CD14-positive monocyte (primary cell): ENCODE measurements at regions not wholly inside any gene's neighbourhood (a gene's known extent, or its start where the extent isn't known, plus 50 kb on each side); places are given as distances from the start of the nearest gene placed in this dataset.

Experiments used
- DNase-seq, 3 donors: peaks; one replicate each; pipeline ENCODE4 v3.0.0-alpha.2; 2011 to 2022
- H2AFZ ChIP-seq: 2 replicates; pipeline ENCODE4 v1.6.0; 2012; ENCODE audit warnings: mild to moderate bottlenecking, low read depth, low read length, inconsistent platforms; ENCODE audit not compliant: insufficient read depth, poor library complexity, severe bottlenecking
- H3K27ac ChIP-seq, 2 donors: 1 replicate in 1 of 2; 2 replicates in 1 of 2; pipeline ENCODE4 v1.5.1; 2012 to 2013; ENCODE audit warnings: low read length in 2 of 2, control low read depth in 1 of 2, inconsistent platforms in 1 of 2, low read depth in 1 of 2, mild to moderate bottlenecking in 1 of 2
- H3K27me3 ChIP-seq, 2 donors: one replicate each; pipeline versions ENCODE4 v1.6.0 to v1.6.1; 2011 to 2013; ENCODE audit warnings: low read length in 2 of 2; ENCODE audit not compliant: control insufficient read depth in 2 of 2, insufficient read depth in 2 of 2
- H3K36me3 ChIP-seq, 2 donors: replicated peaks in 1 of 2; 1 replicate in 1 of 2; 2 replicates in 1 of 2; pipeline versions ENCODE4 v1.5.1 to v1.6.1; 2012 to 2013; ENCODE audit warnings: low read length in 2 of 2, control low read depth in 1 of 2, inconsistent platforms in 1 of 2, mild to moderate bottlenecking in 1 of 2; ENCODE audit not compliant: insufficient read depth in 2 of 2, control insufficient read depth in 1 of 2
- H3K4me1 ChIP-seq, 2 donors: 1 replicate in 1 of 2; 2 replicates in 1 of 2; pipeline versions ENCODE4 v1.5.1 to v1.6.1; 2012 to 2013; ENCODE audit warnings: low read length in 2 of 2, control low read depth in 1 of 2, inconsistent platforms in 1 of 2, mild to moderate bottlenecking in 1 of 2, moderate library complexity in 1 of 2; ENCODE audit not compliant: insufficient read depth in 2 of 2, control insufficient read depth in 1 of 2
- H3K4me2 ChIP-seq: replicated peaks from 2 replicates; pipeline ENCODE3; 2012; ENCODE audit warnings: low read length, moderate library complexity, mild to moderate bottlenecking; ENCODE audit not compliant: poor library complexity, severe bottlenecking; ENCODE audit errors: extremely low read depth
- H3K4me3 ChIP-seq, 3 experiments: fragments of 200-600 bp in 1 of 3; sonication (generic) in 1 of 3; replicated peaks in 1 of 3; 1 replicate in 2 of 3; 2 replicates in 1 of 3; pipeline ENCODE4 v1.5.1; 2011 to 2013; ENCODE audit warnings: low read length in 3 of 3, mild to moderate bottlenecking in 3 of 3, control low read depth in 2 of 3, low read depth in 2 of 3, inconsistent platforms in 1 of 3, moderate library complexity in 1 of 3
- H3K79me2 ChIP-seq: 2 replicates; pipeline ENCODE4 v1.6.0; 2012; ENCODE audit warnings: mild to moderate bottlenecking, control low read depth, inconsistent platforms, low read length, moderate library complexity; ENCODE audit not compliant: insufficient read depth
- H3K9ac ChIP-seq: 2 replicates; pipeline ENCODE4 v1.6.0; 2017; ENCODE audit warnings: low read length, mild to moderate bottlenecking; ENCODE audit not compliant: insufficient read depth, poor library complexity, severe bottlenecking
- H3K9me3 ChIP-seq, 2 donors: replicated peaks in 1 of 2; 1 replicate in 1 of 2; 2 replicates in 1 of 2; pipeline versions ENCODE4 v1.5.1 to v1.6.1; 2012 to 2013; ENCODE audit warnings: low read length in 2 of 2, control low read depth in 1 of 2; ENCODE audit not compliant: control insufficient read depth in 1 of 2, insufficient read depth in 1 of 2
- H4K20me1 ChIP-seq: 2 replicates; pipeline ENCODE4 v1.6.0; 2012; ENCODE audit warnings: mild to moderate bottlenecking, low read length, control low read depth, moderate library complexity; ENCODE audit not compliant: insufficient read depth
- H3K27ac Mint-ChIP-seq, 7 donors: one replicate each; pipeline ENCODE4 v1.8.0; 2020; ENCODE audit warnings: mild to moderate bottlenecking in 7 of 7, mixed read lengths in 7 of 7, moderate library complexity in 6 of 7, inconsistent platforms in 2 of 7
- H3K27me3 Mint-ChIP-seq, 3 donors: one replicate each; pipeline ENCODE4 v1.8.0; 2021 to 2022; ENCODE audit warnings: low read depth in 3 of 3, mild to moderate bottlenecking in 3 of 3, mixed read lengths in 3 of 3, moderate library complexity in 3 of 3, inconsistent platforms in 1 of 3
- H3K36me3 Mint-ChIP-seq, 2 donors: one replicate each; pipeline ENCODE4 v1.8.0; 2020; ENCODE audit warnings: mixed read lengths in 2 of 2, inconsistent platforms in 1 of 2, mild to moderate bottlenecking in 1 of 2
- H3K4me1 Mint-ChIP-seq: one replicate; pipeline ENCODE4 v1.8.0; 2020; ENCODE audit warnings: mild to moderate bottlenecking, mixed read lengths
- H3K4me3 Mint-ChIP-seq, 2 donors: one replicate each; pipeline ENCODE4 v1.8.0; 2020; ENCODE audit warnings: mild to moderate bottlenecking in 2 of 2, mixed read lengths in 2 of 2, moderate library complexity in 1 of 2
- H3K9me3 Mint-ChIP-seq, 7 donors: one replicate each; pipeline ENCODE4 v1.8.0; 2020 to 2022; ENCODE audit warnings: mixed read lengths in 7 of 7, mild to moderate bottlenecking in 6 of 7, moderate library complexity in 6 of 7, inconsistent platforms in 2 of 7
- WGBS: methylation state at CpG from one replicate; pipeline ENCODE4 v1.1.5; 2013; ENCODE audit warnings: missing lambda C conversion rate; ENCODE audit not compliant: insufficient coverage; 5-methylcytosine and 5-hydroxymethylcytosine counted together
- intact Hi-C, 2 donors: fragments of 100-400 bp; cut with micrococcal nuclease; formaldehyde crosslinking; loops; one replicate each; pipeline versions ENCODE4 v1.15.0 to v1.15.1; 2023
- TF ChIP-seq, protein P1 (sequence below): fragments of 200-600 bp; IDR thresholded peaks from one replicate; pipeline ENCODE4 v1.8.0; 2022; ENCODE audit warnings: antibody characterized with exemption, mild to moderate bottlenecking

DNA sequence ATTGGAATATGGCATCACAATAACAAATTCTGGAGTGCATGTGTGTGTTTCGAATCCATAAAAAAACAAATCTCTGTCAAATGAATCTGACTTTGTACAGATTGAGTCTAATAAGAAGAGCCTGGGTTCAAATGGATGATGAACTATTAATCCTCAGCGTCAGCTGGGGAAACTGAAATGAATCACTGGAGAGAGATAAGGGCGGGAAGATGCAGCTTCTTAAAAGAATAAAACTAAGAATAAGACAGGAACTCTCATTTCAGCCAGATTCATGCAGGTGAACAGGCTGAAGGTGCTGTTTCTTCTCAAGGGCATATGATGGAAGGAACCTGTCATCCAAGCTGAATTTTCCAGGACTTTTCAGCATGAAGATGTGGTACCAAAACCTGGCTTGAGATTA, 202.6 kb upstream of the TRIB2 start:
- Histone ChIP-seq H3K4me1 (peaks cover 0 to 5% of the 10 kb centered on the region in 2 donors), H4K20me1 (no peaks in the 10 kb centered on the region), H2AFZ (no peak overlapping the region), H3K27me3 (no peaks in the 10 kb centered on the region), H3K79me2 (no peaks in the 10 kb centered on the region), H3K27ac (no peak overlapping the region), H3K4me3 (no peak overlapping the region), H3K9ac (no peak overlapping the region), H3K36me3 (no peaks in the 10 kb centered on the region), H3K9me3 (no peaks in the 10 kb centered on the region), H3K4me2 (no peak overlapping the region)
- no peak for DNase-seq
- 100% methylated on average over 1 of the region's 3 CpGs for WGBS
- Mint-ChIP-seq H3K4me1 (peaks cover 6% of the 10 kb centered on the region), H3K9me3 (peaks cover 0 to 6% (median 4%) of the 10 kb centered on the region in 7 donors), H3K36me3 (no peaks in the 10 kb centered on the region), H3K27me3 (peaks cover 0 to 4% (median 1%) of the 10 kb centered on the region in 3 donors), H3K4me3 (no peak overlapping the region), H3K27ac (no peak overlapping the region)
- TF ChIP-seq, protein P1, sequence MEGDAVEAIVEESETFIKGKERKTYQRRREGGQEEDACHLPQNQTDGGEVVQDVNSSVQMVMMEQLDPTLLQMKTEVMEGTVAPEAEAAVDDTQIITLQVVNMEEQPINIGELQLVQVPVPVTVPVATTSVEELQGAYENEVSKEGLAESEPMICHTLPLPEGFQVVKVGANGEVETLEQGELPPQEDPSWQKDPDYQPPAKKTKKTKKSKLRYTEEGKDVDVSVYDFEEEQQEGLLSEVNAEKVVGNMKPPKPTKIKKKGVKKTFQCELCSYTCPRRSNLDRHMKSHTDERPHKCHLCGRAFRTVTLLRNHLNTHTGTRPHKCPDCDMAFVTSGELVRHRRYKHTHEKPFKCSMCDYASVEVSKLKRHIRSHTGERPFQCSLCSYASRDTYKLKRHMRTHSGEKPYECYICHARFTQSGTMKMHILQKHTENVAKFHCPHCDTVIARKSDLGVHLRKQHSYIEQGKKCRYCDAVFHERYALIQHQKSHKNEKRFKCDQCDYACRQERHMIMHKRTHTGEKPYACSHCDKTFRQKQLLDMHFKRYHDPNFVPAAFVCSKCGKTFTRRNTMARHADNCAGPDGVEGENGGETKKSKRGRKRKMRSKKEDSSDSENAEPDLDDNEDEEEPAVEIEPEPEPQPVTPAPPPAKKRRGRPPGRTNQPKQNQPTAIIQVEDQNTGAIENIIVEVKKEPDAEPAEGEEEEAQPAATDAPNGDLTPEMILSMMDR, result no peak
- intact Hi-C loops, result no loop called here

DNA sequence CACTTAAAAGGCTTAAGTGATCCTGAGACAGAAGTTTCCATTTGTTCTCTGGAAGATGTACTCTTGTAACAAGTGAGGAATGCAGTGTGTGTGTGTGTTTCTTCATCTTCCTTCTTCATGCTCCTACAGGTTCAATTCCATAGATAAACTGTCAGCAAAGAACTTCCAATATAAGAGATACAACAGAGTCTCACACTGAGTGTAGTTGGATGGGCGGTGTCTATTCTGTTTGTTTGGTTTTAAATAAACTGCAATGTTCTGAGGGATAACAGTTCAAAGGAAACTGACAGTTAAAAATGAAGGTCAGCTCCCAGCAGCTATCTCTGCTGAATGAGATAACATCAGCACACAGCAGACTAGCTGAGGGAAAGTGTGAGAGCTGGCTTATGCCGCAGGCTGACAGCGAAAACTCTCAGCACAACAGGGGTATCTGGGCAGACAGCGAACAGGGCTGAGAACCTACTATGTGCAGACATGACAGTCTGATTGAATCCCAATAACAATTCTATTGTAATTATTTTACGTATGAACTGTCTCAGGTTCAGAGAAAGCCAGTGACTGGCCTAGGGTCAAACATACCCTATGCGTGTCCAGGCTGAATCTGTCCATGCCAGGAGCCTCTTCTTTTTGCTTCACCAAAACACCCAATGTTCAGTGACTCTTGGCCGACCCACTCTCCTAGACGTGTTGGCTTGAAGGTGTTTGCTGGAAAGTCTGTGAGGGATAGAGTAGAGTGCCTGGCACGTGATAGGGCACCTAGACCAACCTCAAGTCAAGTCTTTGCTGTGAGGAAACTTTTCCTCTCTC, 201.9 kb upstream of the TRIB2 start:
- no peaks in the 10 kb centered on the region for H3K36me3 ChIP-seq
- no peaks in the 10 kb centered on the region for H3K27me3 ChIP-seq
- no peaks in the 10 kb centered on the region for H3K79me2 ChIP-seq
- 79% methylated on average over 3 of the region's 9 CpGs for WGBS
- TF ChIP-seq, protein P1, result no peak
- no peak for DNase-seq
- no peak overlapping the region for H3K27ac ChIP-seq
- no peaks in the 10 kb centered on the region for H4K20me1 ChIP-seq
- no peak overlapping the region for H3K4me2 ChIP-seq
- Mint-ChIP-seq H3K4me1 (peaks cover 6% of the 10 kb centered on the region), H3K9me3 (peaks cover 0 to 4% (median 3%) of the 10 kb centered on the region in 7 donors), H3K36me3 (no peaks in the 10 kb centered on the region), H3K27me3 (peaks cover 0 to 4% (median 1%) of the 10 kb centered on the region in 3 donors), H3K4me3 (no peak overlapping the region), H3K27ac (no peak overlapping the region)
- no peak overlapping the region for H3K9ac ChIP-seq
- no peaks in the 10 kb centered on the region for H3K9me3 ChIP-seq
- H2AFZ ChIP-seq, result no peak overlapping the region
- H3K4me3 ChIP-seq, result no peak overlapping the region
- peaks cover 0 to 5% of the 10 kb centered on the region in 2 donors for H3K4me1 ChIP-seq
- intact Hi-C loops, result no loop called here
